ENCODE measurements at regions not wholly inside any gene's neighbourhood (a gene's known extent, or its start where the extent isn't known, plus 50 kb on each side); places are given as distances from the start of the nearest gene placed in this dataset.
A peak's percentile ranks its signal among the peaks of the same experiment; 100 is the strongest.
"Not testable (repeated sequence)": the region's sequence is repeated elsewhere in the genome, so short reads cannot be mapped to it uniquely, and the experiment has no call there.

DNA sequence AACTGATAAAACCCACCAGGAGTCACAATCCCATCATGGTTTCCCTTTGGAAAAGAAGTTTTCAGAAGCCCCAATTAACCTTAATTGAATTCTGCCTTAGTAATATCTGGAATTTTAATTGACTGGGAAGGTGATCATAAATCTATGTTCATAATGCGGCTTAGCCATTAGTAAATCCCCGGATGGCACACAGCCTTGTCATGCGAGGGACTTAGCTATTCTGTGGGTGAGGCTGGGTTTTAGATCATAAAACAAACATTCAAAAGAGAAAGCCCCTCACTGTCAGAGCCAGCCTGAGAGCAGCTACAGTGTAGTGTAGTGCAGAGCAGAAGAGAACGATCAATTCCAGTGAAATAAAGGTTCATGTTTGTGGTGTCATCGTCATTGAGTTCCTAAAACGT, 124.0 kb upstream of the NOCT start:
- FAIRE-seq: no peak

DNA sequence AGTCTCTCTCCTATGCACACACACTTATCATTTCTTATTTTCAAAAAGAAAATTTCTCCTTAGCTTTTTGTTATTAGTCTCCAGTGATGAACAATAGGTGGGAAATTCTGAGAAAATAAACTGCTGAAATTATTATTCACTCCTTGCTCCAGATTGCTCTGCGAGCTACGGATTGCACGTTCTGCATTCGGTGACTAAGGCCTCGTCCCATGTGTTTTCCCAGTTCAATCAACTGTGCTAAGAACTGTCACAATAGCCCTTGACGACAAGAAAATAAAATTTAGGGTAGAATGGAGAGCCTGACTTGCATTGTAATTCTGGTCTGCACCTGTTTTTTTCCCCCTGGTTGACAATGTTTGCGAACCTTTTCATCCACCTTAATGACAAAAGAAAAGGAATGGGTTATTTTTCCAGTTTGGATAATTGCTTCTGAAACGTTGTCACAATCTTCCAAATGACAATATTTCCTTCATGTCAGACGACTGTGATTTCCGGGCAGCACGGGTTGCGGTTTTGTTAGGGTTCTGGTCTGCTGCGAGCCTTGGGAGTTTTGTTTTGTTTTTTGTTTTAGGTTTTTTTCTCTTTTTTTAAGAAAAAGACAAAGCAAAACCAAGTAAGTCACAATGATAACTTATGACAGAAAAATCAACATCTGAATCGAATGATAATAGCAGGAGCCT, 124.5 kb upstream of the NOCT start:
- FAIRE-seq: peak; percentile 98

DNA sequence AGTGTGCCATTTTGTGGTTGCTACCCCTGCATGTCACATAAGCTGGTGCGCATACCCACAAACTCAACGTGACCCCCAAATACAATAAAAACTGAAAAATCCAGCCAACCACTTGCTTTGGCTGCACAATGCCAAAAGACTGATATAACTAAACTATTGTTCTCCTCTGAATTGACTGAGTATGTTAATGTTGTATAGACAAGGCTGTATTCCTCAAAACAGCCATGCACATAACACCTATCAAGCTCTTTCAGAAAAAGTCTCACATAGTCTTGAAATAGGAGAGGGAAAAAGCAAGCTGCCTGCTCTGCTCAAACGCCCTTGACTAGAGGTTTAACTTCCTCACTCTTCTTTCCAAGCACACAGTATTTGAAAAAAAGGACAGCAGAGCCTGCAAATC, 126.4 kb upstream of the NOCT start:
- FAIRE-seq: no peak

DNA sequence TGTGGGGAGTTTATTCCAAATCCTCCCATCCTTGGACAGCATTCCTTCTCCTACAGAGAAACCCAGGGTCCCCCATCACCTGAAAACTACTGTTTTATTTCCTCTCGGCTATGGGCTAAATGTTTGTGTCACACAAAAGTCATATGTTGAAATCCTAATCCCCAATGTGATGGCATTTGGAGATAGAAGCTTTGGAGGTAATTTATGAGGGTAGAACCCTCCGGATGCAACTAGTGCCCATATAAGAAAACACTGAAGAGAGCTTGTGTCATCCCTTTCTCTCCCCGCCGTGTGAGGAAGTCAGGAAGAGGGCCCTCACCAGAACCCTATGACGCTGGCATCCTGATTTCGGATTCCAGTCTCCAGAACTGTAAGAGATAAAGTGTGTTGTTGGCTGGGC, 127.8 kb upstream of the NOCT start:
- FAIRE-seq: no peak

DNA sequence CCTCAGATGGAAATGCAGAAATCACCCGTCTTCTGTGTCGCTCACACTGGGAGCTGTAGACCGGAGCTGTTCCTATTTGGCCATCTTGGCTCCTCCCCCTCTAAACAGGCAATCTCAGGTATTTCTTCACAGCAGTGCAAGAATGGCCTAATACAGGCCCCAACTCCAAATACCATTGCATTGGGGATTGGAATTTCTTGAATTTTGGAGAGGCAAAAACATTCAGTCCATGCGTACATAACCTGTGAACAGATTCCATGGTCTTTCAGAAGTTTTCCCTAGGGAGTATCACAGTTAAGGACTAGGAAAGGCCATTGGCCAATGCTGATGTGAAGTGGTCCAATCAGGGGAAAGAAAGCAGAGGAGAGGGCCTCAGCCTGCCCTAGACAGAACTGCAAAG, 128.2 kb upstream of the NOCT start:
- FAIRE-seq: no peak

DNA sequence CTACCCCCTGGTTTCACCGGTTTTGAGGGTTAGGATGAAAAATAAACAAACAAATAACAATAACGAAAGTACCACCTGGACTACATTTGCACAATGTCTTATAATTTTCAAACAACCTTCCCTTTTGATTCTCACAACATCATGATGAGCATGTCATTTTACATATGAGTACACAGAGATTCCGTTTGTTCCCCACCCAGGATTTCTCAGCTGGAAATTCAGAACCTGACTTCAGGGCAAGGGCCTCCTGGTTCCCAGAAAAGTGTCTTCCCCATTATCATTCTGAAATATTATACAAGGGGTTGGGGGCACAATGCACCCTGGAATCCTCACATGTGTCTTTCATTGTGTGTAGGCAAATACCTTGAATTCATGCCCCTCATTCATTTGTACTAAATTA, 135.8 kb upstream of the NOCT start:
- FAIRE-seq: no peak

DNA sequence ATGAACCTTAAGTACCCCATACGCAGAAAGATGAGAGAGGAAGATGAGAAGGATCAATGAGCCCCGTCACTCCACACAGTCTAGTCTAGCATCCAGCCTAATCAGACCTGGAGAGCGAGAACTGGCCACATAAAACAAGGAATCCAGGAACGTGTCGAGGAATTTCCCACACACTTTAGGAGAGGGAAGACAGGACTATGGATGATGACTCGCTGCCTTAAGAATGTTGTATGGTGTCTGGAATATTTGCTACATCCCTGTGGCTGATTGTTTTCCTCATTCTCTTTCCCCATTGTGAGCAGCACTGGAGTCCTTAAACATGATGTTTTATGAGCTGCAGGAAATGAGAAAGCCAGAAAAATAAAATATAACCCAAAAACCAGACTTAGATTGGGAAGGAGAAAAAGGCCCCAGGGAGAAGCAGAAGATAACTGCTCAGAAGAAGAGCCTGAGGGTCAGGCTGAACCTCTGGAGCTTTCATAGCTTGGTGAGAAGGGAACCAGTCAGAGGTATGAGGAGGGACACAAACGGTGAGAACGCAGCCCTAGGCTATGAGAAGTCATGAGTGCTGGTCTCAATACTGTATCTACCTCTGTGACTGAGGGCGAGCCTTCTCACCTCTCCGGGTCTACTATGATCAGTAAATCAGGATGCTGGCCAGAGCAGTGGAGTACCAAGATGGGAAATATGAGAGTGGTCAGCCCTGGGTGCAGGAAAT, 139.5 kb upstream of the NOCT start:
- FAIRE-seq: no peak

DNA sequence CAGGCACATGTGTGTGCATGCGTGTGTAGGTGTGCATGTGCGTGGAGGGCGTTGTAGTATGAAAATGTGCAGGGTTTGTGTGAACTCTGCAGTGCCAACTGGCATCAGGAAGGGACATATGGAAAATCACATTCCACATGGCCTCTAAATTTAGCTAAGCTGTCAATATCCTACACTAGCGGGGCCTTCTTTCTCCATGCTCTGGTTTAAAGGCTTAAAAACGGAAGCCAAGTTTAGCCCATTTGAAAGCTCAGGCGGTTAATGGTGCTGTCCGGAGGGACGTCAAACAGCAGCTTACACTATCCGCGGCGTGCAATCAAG, 144.1 kb upstream of the NOCT start:
- FAIRE-seq: no peak

DNA sequence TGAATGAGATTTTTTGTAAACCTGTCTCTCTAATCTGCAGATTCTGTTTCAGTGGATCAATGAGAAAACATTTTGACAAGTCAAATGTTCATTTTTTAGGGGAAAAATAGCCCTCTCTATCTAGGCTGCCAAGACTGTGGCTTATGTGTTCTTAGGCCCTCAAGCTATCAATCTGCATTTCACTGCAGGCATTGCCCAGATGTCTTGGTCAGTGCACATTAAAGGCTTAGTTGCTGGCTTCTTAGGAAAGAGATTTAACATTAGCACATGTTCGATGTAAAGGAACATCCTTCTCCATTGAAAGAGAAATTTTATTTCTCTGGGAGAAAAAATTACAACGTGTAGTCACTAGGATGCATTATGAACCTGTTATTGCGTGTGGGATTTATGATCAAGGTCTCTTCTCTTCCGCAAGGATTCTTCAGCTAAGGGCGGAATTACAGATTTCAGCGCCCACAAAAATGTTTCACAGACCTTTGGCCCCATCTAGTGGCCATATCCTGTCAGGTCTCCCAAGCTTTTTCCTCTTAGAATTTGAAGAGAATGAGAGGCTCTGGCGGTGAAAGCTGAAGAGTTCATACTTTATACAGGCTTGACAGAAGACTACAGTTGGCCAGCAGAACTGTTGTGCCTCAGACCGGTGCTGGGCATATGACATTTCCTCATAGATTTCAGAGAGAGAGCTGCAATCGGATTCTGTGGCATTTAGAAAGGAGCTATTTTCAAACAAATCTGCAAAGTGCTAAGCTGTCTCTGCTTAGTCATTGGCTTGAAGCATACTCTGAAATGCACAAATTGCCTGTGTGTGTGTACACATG, 144.6 kb upstream of the NOCT start:
- FAIRE-seq: peak; percentile 99

DNA sequence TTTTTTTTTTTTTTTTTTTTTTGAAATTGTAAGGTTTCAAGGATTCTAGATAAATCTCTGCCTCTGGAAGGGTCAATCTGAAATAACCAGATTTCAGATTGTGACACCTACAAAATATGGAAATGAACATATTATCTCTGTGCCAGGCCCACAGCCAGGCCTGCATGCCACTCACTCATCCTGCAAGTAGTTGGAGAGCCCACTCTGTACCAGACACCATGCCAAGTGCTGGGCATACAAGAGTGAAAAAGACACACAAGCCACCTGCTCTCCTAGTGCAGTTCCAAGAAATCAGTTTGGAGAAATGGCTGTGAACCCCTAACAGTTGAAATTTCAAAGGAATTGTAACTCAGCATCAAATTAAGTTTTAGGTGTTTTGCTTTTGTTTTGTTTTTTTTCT, 145.9 kb upstream of the NOCT start:
- no peak for FAIRE-seq

DNA sequence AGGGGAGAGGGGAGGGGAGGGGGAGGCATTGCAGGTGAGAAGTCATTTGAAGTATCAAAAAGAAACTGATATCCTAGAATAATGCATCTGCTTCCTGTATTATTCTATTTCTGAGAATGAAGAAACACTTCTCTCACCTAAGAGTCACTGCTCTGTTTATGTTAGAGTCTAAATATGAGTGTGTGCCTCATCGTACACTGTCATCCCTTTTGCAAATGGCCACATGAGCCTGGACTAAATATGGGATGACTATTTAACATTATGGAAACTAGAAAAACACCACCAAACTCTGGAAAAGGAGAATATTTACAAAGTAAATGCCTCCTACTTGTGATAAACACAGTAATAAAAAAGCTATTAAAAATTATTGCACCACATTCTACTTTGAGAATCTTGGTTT, 146.4 kb upstream of the NOCT start:
- FAIRE-seq: no peak

DNA sequence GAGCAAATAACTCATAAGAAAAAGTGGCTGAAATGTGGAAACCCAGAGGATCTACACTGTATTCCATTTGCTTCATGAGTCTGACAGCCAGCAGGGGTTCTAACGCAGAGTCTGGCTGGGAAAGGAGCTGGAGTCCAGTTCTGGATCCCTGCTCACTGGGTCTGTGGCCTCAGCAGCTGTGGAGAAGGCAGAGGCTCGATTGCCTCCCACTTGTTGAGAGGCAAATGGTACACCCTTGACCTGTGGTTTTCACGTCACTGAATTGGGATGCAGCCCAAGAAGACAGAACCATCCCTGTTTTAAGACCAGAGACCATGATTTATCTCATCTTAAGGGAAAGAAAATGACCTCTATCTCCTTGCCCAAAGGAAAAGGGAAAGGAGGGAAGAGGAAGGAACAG, 147.0 kb upstream of the NOCT start:
- FAIRE-seq: no peak

DNA sequence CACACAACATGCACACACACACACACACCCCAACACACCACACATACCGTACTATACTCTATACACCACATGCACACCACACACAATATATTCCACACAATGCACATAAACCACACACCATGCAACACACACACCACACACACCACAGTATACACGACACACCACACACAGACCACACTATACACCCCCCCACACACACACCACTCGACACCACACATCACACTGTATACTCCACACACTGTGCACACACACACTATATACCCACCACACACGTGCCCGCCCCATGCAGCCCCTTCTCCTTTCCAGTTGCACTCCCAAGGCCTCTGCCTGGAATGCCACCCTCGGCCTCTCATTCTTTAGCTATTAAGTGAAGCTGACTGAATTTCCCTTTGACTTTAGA, 148.2 kb upstream of the NOCT start:
- FAIRE-seq: no peak

DNA sequence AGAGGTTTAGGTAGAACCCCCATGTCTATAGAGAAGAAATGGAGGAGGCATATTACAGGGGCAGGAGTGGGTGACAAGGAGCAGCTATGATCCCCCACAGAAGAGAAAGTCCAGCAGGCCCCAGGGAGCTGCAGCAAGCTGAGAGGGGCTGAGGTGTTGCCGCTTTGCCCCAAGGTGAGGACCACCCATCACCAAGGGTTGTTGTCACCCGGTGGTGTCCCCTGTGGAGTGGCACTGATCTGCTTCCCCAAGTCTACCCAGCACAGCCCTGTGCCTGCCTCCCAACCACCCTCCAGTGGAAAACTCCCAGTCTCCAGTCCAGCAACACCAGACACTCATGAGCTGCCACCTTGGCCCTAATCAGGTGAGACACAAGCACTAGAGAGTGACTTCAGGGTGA, 149.3 kb upstream of the NOCT start:
- FAIRE-seq: no peak

DNA sequence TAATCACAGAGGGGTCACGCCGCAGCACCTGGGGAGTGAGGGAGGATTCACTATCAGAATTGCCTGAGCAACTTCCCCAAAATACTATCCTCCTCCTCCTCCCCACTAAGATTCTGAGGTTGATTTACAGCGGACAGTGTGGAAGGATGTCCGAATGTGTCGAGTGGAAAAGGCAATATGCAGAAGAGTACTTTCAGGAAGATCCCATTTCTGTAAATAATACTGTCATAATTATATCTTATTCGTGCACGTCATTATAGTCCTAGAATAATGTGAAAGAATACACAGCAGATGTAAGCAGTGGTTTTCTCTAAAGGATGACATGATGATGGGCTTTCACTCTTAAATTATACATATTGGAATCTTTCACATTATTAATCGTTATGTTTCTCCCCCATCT, 149.8 kb upstream of the NOCT start:
- FAIRE-seq: no peak

DNA sequence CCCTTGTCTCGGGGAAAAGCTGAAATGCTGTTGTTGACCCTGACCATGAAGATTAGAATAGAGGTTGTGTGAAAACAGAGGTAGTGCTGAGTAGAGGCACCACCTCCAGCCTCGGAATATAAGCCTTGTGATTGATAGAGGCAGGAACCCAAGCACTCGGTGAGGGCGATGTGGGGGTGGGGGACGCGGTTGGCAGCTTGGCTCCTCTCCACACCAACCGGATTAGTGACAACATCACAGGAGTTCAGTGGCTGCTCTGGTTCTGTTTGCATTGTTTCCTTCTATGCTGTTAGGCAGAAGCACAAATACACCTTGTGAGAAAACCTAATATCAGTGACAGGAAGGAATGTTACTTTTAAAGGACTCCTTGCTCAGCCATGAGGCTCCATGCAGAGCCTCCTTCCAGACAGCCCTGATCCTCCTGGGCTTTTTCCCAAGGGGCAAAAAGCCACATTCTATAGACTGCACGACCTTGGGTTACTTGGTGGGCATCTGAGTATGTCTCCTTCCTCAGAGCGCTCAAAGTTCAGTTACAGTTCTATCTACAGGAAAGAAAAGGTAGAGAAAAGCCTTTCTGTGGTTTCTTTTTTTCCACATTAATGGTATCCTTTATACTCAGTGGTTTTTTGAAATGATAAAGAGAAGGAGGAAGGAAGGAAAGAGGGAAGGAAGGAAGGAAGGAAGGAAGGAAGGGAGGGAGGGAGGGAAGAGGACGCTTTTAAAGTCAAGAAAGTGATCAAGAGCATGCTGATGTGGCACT, 150.4 kb upstream of the NOCT start:
- FAIRE-seq: no peak

DNA sequence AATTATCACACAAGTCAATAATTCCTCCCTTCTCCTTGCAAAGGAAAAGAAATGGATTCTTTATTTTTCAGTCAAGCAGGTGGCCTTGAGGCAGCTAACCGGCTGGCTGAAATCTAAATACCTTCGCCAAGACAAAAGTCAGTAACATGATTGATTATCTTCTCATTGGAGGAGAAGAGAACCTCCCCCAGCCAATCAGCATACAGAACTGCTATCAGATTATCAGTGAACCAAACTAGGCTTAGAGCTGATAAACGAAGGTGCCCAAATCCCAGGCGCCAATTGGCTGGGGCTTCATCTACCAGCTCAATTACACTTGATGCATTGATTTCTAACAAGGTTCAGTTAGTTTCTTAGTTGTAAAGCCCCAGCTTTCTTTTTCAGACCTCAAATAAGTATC, 152.4 kb upstream of the NOCT start:
- no peak for FAIRE-seq

DNA sequence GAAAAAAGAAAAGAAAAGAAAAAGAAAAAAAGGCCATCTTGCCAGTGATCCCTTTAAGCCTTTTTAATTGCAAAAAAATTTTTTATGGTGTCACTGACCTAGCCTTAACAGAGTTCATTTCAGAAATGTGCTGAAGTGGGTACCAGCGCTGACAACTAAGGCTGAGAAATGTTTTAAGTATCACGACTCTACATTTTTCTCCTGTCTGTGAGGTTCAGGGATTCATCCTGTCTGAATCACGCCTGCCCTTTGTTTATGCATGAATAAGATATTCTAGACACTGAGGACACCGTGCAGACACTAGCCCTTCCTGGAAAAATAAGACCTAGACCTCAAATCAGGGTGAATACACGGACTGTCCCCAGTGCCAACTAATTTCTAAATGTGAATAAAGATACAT, 154.4 kb upstream of the NOCT start:
- FAIRE-seq: no peak

DNA sequence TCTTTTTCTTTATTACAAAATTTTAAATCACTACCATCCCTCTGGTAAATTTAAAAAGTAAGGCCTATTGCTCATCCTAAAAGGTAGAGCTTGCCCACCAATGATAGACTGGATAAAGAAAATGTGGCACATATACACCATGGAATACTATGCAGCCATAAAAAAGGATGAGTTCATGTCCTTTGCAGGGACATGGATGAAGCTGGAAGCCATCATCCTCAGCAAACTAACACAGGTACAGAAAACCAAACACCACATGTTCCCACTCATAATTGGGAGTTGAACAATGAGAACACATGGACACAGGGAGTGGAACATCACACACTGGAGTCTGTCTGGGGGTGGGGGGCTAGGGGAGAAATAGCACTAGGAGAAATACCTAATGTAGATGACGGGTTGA, 155.2 kb upstream of the NOCT start:
- not testable (repeated sequence) for FAIRE-seq

DNA sequence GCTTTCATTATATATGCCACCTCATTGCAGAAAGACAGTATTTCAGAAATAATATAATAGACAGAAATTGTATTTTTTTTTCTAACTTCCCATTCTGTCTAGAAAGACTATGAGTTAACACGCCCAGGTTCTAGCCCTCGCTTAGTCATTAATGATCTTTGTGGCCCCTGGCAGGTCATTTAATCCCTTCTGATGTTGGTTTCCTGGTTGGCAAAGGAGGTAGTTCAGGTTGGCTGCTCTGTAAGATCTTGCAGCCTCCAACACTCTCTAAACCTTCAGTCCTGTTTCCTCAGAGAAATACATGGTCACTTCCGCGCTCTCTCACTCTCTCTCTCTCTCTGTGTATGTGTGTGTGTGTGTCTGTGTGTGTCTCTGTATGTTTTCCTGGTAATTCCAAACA, 156.3 kb upstream of the NOCT start:
- peak; percentile 43 for FAIRE-seq

DNA sequence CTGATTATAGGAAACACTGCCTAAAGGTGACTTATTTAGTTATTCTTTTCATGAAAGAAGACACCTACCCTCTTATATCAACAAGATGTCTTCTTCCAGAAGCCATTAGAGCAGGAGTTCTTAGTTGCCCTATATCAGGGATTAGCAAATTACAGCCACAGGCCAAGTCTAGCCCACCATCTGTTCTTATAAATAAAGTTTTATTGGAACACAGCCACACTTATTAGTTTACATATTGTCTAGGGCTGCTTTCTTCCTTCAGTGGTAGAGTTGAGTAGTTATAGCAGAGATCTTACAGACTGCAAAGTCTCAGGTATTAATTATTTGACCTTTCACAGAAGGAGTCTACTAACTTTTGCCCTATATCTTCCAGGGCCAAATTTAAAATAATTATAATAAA, 157.2 kb upstream of the NOCT start:
- FAIRE-seq: no peak

DNA sequence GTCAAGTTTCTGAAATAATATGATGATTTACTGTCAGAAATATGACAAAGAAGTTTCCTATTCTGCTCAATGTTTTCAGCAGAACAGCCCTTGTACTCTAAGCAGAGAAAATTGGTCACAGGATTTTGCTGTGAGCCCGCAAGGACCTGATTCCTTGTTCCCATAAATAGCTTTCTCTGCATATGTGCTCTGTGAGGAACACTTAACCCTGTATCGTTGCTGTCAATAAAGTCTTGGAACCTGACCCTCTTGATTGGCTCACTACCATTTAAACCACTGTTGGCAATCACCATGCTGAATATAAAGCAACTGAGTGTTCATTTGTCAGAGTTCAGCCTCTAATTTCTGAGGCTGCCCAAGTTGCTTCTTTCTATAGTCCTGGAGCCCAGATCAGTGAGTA, 158.2 kb upstream of the NOCT start:
- no peak for FAIRE-seq

DNA sequence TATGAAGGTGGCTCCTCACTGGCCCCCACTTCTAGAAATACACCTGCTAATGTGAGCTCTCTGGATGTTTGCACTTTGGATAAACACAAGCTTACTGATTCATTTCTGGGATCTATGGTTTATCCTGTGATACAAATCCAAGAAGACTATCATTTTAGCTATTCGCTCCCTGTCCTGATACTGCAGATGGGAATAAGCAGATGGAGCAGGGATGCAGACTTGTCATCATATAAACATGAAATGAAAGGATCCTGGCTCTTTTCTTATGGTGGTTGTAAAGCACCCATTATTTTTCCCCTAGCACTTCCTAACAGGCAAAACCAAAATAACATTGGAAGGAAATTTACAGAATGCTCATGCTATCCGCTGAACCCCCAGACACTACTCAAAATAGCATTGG, 162.9 kb upstream of the NOCT start:
- no peak for FAIRE-seq
